ENCODE measurements at regions not wholly inside any gene's neighbourhood (a gene's known extent, or its start where the extent isn't known, plus 50 kb on each side); places are given as distances from the start of the nearest gene placed in this dataset.
A peak's percentile ranks its signal among the peaks of the same experiment; 100 is the strongest.

GRCh38 chr13:22211876-22212275, 541.0 kb downstream of the FGF9 start:
- 90 to 95% (median 92%) methylated on average over 14 of the region's 14 CpGs for WGBS, 5 donors
- TF ChIP-seq CTCF (IDR thresholded peaks at IDR 0.05) (no peak), EP300 (IDR thresholded peaks at IDR 0.05) (no peak), POLR2A (IDR thresholded peaks at IDR 0.05) (no peak), POLR2AphosphoS5 (IDR thresholded peaks at IDR 0.05) (no peak)
- Histone ChIP-seq H3K27ac (no peak overlapping the region), H3K9me3 (no peaks in the 10 kb centered on the region), H3K4me1 (no peaks in the 10 kb centered on the region), H3K27me3 (no peaks in the 10 kb centered on the region), H3K4me3 (no peak overlapping the region), H3K36me3 (no peaks in the 10 kb centered on the region)
- no peak for DNase-seq
- intact Hi-C loops (cut with DNase I; ENCODE audit: low total_unique reads), result no loop called here

GRCh38 chr13:22212576-22212975, 541.7 kb downstream of the FGF9 start:
- Histone ChIP-seq H3K27me3 (no peaks in the 10 kb centered on the region), H3K4me3 (no peak overlapping the region), H3K27ac (no peak overlapping the region), H3K9me3 (no peaks in the 10 kb centered on the region), H3K4me1 (no peaks in the 10 kb centered on the region), H3K36me3 (no peaks in the 10 kb centered on the region)
- 92 to 94% (median 94%) methylated on average over 10 of the region's 10 CpGs for WGBS, 5 donors
- no peak for DNase-seq
- TF ChIP-seq CTCF (IDR thresholded peaks at IDR 0.05), result no peak
- TF ChIP-seq EP300 (IDR thresholded peaks at IDR 0.05), result no peak
- TF ChIP-seq POLR2AphosphoS5 (IDR thresholded peaks at IDR 0.05), result no peak
- no peak for TF ChIP-seq POLR2A (IDR thresholded peaks at IDR 0.05)
- intact Hi-C loops (cut with DNase I; ENCODE audit: low total_unique reads), result no loop called here

- 57 to 79% (median 65%) methylated on average over 3 of the region's 3 CpGs for WGBS, 5 donors
- no peaks in the 10 kb centered on the region for H3K36me3 ChIP-seq
- TF ChIP-seq POLR2A (IDR thresholded peaks at IDR 0.05) (no peak), POLR2AphosphoS5 (IDR thresholded peaks at IDR 0.05) (no peak), CTCF (IDR thresholded peaks at IDR 0.05) (no peak), EP300 (IDR thresholded peaks at IDR 0.05) (no peak)
- no peak overlapping the region for H3K4me3 ChIP-seq
- DNase-seq, result peak in 1 of 2 donors; percentile 17
- no peaks in the 10 kb centered on the region for H3K27me3 ChIP-seq
- intact Hi-C loops (cut with DNase I; ENCODE audit: low total_unique reads), result no loop called here
- no peaks in the 10 kb centered on the region for H3K9me3 ChIP-seq
- H3K4me1 ChIP-seq, result peaks cover 0 to 9% (median 3%) of the 10 kb centered on the region in 4 donors
- no peak overlapping the region for H3K27ac ChIP-seq
These were observed 543.3 kb downstream of the FGF9 start for GRCh38 chr13:22214184-22214583.

GRCh38 chr13:22218797-22219196, 547.9 kb downstream of the FGF9 start:
- intact Hi-C loops (cut with DNase I; ENCODE audit: low total_unique reads), result no loop called here
- Histone ChIP-seq H3K4me3 (no peak overlapping the region), H3K4me1 (peaks cover 0 to 10% (median 3%) of the 10 kb centered on the region in 4 donors), H3K9me3 (no peaks in the 10 kb centered on the region), H3K36me3 (no peaks in the 10 kb centered on the region), H3K27me3 (no peaks in the 10 kb centered on the region), H3K27ac (no peak overlapping the region)
- DNase-seq, result no peak
- WGBS, 5 donors, result 10 to 26% (median 21%) methylated on average over 4 of the region's 4 CpGs
- TF ChIP-seq POLR2A (IDR thresholded peaks at IDR 0.05) (no peak), POLR2AphosphoS5 (IDR thresholded peaks at IDR 0.05) (no peak), EP300 (IDR thresholded peaks at IDR 0.05) (no peak)

- Histone ChIP-seq H3K36me3 (no peaks in the 10 kb centered on the region), H3K4me1 (peaks cover 0 to 10% (median 3%) of the 10 kb centered on the region in 4 donors), H3K9me3 (no peaks in the 10 kb centered on the region), H3K4me3 (no peak overlapping the region), H3K27ac (no peak overlapping the region), H3K27me3 (no peaks in the 10 kb centered on the region)
- no peak for DNase-seq
- TF ChIP-seq EP300 (IDR thresholded peaks at IDR 0.05) (no peak), POLR2A (IDR thresholded peaks at IDR 0.05) (no peak), CTCF (IDR thresholded peaks at IDR 0.05) (no peak), POLR2AphosphoS5 (IDR thresholded peaks at IDR 0.05) (no peak)
- intact Hi-C loops (cut with DNase I; ENCODE audit: low total_unique reads), result no loop called here
- WGBS, 5 donors, result 84 to 100% (median 95%) methylated on average over 2 of the region's 2 CpGs
These were observed 548.8 kb downstream of the FGF9 start for GRCh38 chr13:22219709-22220108.
